Psoas muscle (tissue), 7 donors: ENCODE measurements at regions not wholly inside any gene's neighbourhood (a gene's known extent, or its start where the extent isn't known, plus 50 kb on each side); places are given as distances from the start of the nearest gene placed in this dataset.
"Not testable (repeated sequence)": the region's sequence is repeated elsewhere in the genome, so short reads cannot be mapped to it uniquely, and the experiment has no call there.

Experiments
- ATAC-seq, 4 donors: fragments of 200-7000 bp; cut with Tn5 transposase; one replicate each; pipeline ENCODE4 v1.9.1; 2020; ENCODE audit warnings: moderate library complexity in 3 of 4, mild to moderate bottlenecking in 2 of 4
- DNase-seq, 2 donors: peaks; one replicate each; pipeline ENCODE4 v3.0.0-alpha.2; 2020
- H3K27ac ChIP-seq: fragments of 200-600 bp; one replicate; pipeline ENCODE4 v1.8.0; 2022
- H3K27me3 ChIP-seq, 3 donors: fragments of 200-600 bp in 1 of 3; one replicate each; pipeline versions ENCODE4 v1.6.1 to v1.8.0; 2013 to 2022; ENCODE audit warnings: low read length in 2 of 3, mild to moderate bottlenecking in 2 of 3, moderate library complexity in 1 of 3; ENCODE audit not compliant: insufficient read depth in 3 of 3
- H3K36me3 ChIP-seq, 2 donors: fragments of 200-600 bp in 1 of 2; one replicate each; pipeline versions ENCODE4 v1.6.1 to v1.8.0; 2013 to 2022; ENCODE audit warnings: low read depth in 1 of 2, mild to moderate bottlenecking in 1 of 2, moderate library complexity in 1 of 2; ENCODE audit not compliant: insufficient read depth in 1 of 2
- H3K4me1 ChIP-seq: fragments of 200-600 bp; one replicate; pipeline ENCODE4 v1.8.0; 2022
- H3K4me3 ChIP-seq: fragments of 200-600 bp; one replicate; pipeline ENCODE4 v1.8.0; 2022; ENCODE audit warnings: mild to moderate bottlenecking
- H3K9me3 ChIP-seq: fragments of 200-600 bp; one replicate; pipeline ENCODE4 v1.8.0; 2022
- CTCF ChIP-seq: fragments of 200-600 bp; IDR thresholded peaks from one replicate; pipeline ENCODE4 v1.8.0; 2022; ENCODE audit warnings: antibody characterized with exemption
- WGBS, 3 donors: extraction: QIAGEN DNeasy Blood & Tissue Kit; methylation state at CpG; one replicate each; pipeline versions ENCODE4 v1.1.6 to v1.1.7; 2013; 5-methylcytosine and 5-hydroxymethylcytosine counted together
- intact Hi-C, 2 donors: fragments of 100-400 bp; cut with DNase I; formaldehyde crosslinking; loops; one replicate each; pipeline versions ENCODE4 v1.11.0 to v1.14.2; 2022
- donor health status: healthy with polysubstance abuse.
- donor health status: DM: no; HTN: no; CAD: no; lungs with moderate emphysema.
- donor health status: Bipolar disorder and iron deficiency.
- donor health status: healthy.
- donor health status: DM: yes; HTN: yes; CAD: no.
- donor health status: DM: no; HTN: no; CAD: no.
- donor health status: DM: yes; HTN: yes; CAD: no.

- no peak for TF ChIP-seq CTCF
These were observed 248.9 kb upstream of the PROK2 start for GRCh38 chr3:72033666-72034428.

GRCh38 chr3:72032441-72033135 lies 247.6 kb upstream of the PROK2 start:
- Histone ChIP-seq H3K36me3 (no peaks in the 10 kb centered on the region), H3K4me3 (no peak overlapping the region), H3K27me3 (no peaks in the 10 kb centered on the region), H3K27ac (no peak overlapping the region), H3K4me1 (no peaks in the 10 kb centered on the region), H3K9me3 (no peaks in the 10 kb centered on the region)
- intact Hi-C loops: no loop called here
- 60 to 63% (median 62%) methylated on average over 7 of the region's 7 CpGs for WGBS, 3 donors
- no peak for TF ChIP-seq CTCF
- DNase-seq (no peak), ATAC-seq (peak in 2 of 4 donors; percentile 61 to 78)

More at GRCh38 chr3:72033666-72034428, 248.9 kb upstream of the PROK2 start:
- H3K27ac ChIP-seq: no peak overlapping the region
- ATAC-seq: no peak
- no peaks in the 10 kb centered on the region for H3K36me3 ChIP-seq
- H3K4me3 ChIP-seq: no peak overlapping the region
- 89 to 95% (median 92%) methylated on average over 6 of the region's 6 CpGs for WGBS, 3 donors
- no peak for DNase-seq
- intact Hi-C loops: no loop called here
- no peaks in the 10 kb centered on the region for H3K27me3 ChIP-seq
- no peaks in the 10 kb centered on the region for H3K4me1 ChIP-seq
- H3K9me3 ChIP-seq: no peaks in the 10 kb centered on the region

- H3K4me3 ChIP-seq: no peak overlapping the region
- ATAC-seq (peak in 1 of 4 donors; percentile 13), DNase-seq (peak in 1 of 2 donors; percentile 20)
- no peaks in the 10 kb centered on the region for H3K9me3 ChIP-seq
- H3K27me3 ChIP-seq: no peaks in the 10 kb centered on the region
- TF ChIP-seq CTCF: no peak
- H3K4me1 ChIP-seq: no peaks in the 10 kb centered on the region
- intact Hi-C loops: no loop called here
- no peak overlapping the region for H3K27ac ChIP-seq
- no peaks in the 10 kb centered on the region for H3K36me3 ChIP-seq
- 82 to 92% (median 90%) methylated on average over 3 of the region's 3 CpGs for WGBS, 3 donors
These were observed 246.6 kb upstream of the PROK2 start for GRCh38 chr3:72031581-72031980.

GRCh38 chr3:72030296-72030695 lies 245.3 kb upstream of the PROK2 start:
- H3K27me3 ChIP-seq, H3K27ac ChIP-seq, ATAC-seq, H3K4me1 ChIP-seq, intact Hi-C loops, H3K4me3 ChIP-seq, H3K36me3 ChIP-seq, H3K9me3 ChIP-seq, DNase-seq: not testable (repeated sequence)
- WGBS, 3 donors: 88 to 94% (median 94%) methylated on average over 7 of the region's 7 CpGs

- H3K4me1 ChIP-seq, H3K36me3 ChIP-seq, ATAC-seq, H3K9me3 ChIP-seq, H3K4me3 ChIP-seq, intact Hi-C loops, DNase-seq, H3K27ac ChIP-seq, H3K27me3 ChIP-seq: not testable (repeated sequence)
- 60 to 68% (median 60%) methylated on average over 8 of the region's 8 CpGs for WGBS, 3 donors
These were observed 243.8 kb upstream of the PROK2 start for GRCh38 chr3:72028726-72029125.

- H3K36me3 ChIP-seq, H3K27me3 ChIP-seq, H3K4me1 ChIP-seq, H3K27ac ChIP-seq, DNase-seq, ATAC-seq, intact Hi-C loops, H3K4me3 ChIP-seq, H3K9me3 ChIP-seq: not testable (repeated sequence)
- WGBS, 3 donors: 96 to 98% (median 98%) methylated on average over 7 of the region's 8 CpGs
These were observed 243.4 kb upstream of the PROK2 start for GRCh38 chr3:72028307-72028706.

GRCh38 chr3:72027728-72028127 lies 242.8 kb upstream of the PROK2 start:
- ATAC-seq, H3K9me3 ChIP-seq, H3K27me3 ChIP-seq, H3K27ac ChIP-seq, H3K4me3 ChIP-seq, H3K4me1 ChIP-seq, DNase-seq, H3K36me3 ChIP-seq, intact Hi-C loops: not testable (repeated sequence)
- WGBS, 3 donors: 89 to 100% (median 92%) methylated on average over 1 of the region's 2 CpGs
